ENCODE measurements at regions not wholly inside any gene's neighbourhood (a gene's known extent, or its start where the extent isn't known, plus 50 kb on each side); places are given as distances from the start of the nearest gene placed in this dataset.

GRCh38 chr5:53373451-53374158 is 106.8 kb upstream of the FST start:
- Histone ChIP-seq H3K4me1 (no peaks in the 10 kb centered on the region), H3K27me3 (ENCODE audit: low read depth) (no peaks in the 10 kb centered on the region), H3K4me3 (no peak overlapping the region), H3K36me3 (no peaks in the 10 kb centered on the region), H3K9me3 (replicated peaks) (peaks cover 8% of the 10 kb centered on the region), H3K27ac (replicated peaks) (no peak overlapping the region)
- intact Hi-C loops (cut with micrococcal nuclease) = no loop called here
- no peak for DNase-seq
- TF ChIP-seq, protein P1, sequence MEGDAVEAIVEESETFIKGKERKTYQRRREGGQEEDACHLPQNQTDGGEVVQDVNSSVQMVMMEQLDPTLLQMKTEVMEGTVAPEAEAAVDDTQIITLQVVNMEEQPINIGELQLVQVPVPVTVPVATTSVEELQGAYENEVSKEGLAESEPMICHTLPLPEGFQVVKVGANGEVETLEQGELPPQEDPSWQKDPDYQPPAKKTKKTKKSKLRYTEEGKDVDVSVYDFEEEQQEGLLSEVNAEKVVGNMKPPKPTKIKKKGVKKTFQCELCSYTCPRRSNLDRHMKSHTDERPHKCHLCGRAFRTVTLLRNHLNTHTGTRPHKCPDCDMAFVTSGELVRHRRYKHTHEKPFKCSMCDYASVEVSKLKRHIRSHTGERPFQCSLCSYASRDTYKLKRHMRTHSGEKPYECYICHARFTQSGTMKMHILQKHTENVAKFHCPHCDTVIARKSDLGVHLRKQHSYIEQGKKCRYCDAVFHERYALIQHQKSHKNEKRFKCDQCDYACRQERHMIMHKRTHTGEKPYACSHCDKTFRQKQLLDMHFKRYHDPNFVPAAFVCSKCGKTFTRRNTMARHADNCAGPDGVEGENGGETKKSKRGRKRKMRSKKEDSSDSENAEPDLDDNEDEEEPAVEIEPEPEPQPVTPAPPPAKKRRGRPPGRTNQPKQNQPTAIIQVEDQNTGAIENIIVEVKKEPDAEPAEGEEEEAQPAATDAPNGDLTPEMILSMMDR (IDR thresholded peaks at IDR 0.05; ENCODE audit: borderline replicate concordance) = no peak

DNA sequence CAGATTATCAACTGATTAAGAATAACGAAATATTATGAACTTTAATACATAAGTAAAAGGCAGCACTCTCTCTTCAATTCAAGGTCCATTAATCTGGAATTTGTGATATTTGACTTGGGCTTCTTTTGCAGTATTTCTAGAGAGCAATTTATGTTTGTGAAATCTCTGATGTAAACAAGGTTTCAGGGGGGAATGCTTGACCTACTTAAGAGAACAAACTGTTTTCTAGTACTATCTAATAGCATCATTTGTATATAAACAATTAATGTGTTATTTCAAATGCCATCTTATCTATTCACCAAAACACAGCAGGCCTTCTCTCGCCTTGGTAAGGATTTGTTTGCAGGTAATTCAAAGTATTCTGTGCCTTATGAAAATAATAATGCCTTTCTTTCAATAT is 103.6 kb upstream of the FST start:
- no peak overlapping the region for H3K27ac ChIP-seq (replicated peaks)
- peaks cover 8% of the 10 kb centered on the region for H3K9me3 ChIP-seq (replicated peaks)
- intact Hi-C loops (cut with micrococcal nuclease) = no loop called here
- no peak for DNase-seq
- no peaks in the 10 kb centered on the region for H3K36me3 ChIP-seq
- TF ChIP-seq, protein P1 (IDR thresholded peaks at IDR 0.05; ENCODE audit: borderline replicate concordance) = no peak
- H3K27me3 ChIP-seq (ENCODE audit: low read depth) = no peaks in the 10 kb centered on the region
- H3K4me1 ChIP-seq = no peaks in the 10 kb centered on the region
- H3K4me3 ChIP-seq = no peak overlapping the region

DNA sequence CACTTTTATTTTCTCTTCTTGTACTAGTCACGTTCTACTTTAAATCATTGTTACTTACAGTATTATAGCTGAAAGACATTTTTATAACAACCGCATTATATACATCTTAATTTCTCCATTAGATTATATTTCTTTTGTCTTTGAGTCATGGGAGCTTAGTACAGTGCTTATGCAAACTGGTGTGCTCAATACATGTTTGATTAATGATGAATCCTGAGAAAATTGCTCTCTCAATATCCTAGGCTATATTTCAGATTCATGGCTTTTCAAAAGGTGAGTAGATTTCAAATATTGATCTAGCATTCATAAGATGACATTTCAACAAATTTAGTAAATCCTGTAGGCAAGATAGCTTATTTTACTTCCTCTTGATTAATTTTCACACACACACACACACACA is 102.2 kb upstream of the FST start:
- Histone ChIP-seq H3K4me3 (no peak overlapping the region), H3K4me1 (no peaks in the 10 kb centered on the region), H3K36me3 (no peaks in the 10 kb centered on the region), H3K27ac (replicated peaks) (no peak overlapping the region), H3K27me3 (ENCODE audit: low read depth) (no peaks in the 10 kb centered on the region), H3K9me3 (replicated peaks) (no peaks in the 10 kb centered on the region)
- DNase-seq = no peak
- intact Hi-C loops (cut with micrococcal nuclease) = no loop called here
- TF ChIP-seq, protein P1 (IDR thresholded peaks at IDR 0.05; ENCODE audit: borderline replicate concordance) = no peak

GRCh38 chr5:53378590-53379247 is 101.7 kb upstream of the FST start:
- DNase-seq = no peak
- Histone ChIP-seq H3K36me3 (no peaks in the 10 kb centered on the region), H3K27ac (replicated peaks) (no peak overlapping the region), H3K4me1 (no peaks in the 10 kb centered on the region), H3K27me3 (ENCODE audit: low read depth) (no peaks in the 10 kb centered on the region), H3K4me3 (no peak overlapping the region), H3K9me3 (replicated peaks) (no peaks in the 10 kb centered on the region)
- intact Hi-C loops (cut with micrococcal nuclease) = no loop called here
- TF ChIP-seq, protein P1 (IDR thresholded peaks at IDR 0.05; ENCODE audit: borderline replicate concordance) = no peak

- no peak overlapping the region for H3K4me3 ChIP-seq
Observed at GRCh38 chr5:53386341-53386740, 94.1 kb upstream of the FST start.

More at GRCh38 chr5:53386341-53386740, 94.1 kb upstream of the FST start:
- intact Hi-C loops (cut with micrococcal nuclease) = no loop called here
- Histone ChIP-seq H3K27me3 (ENCODE audit: low read depth) (no peaks in the 10 kb centered on the region), H3K27ac (replicated peaks) (no peak overlapping the region), H3K36me3 (no peaks in the 10 kb centered on the region), H3K9me3 (replicated peaks) (peaks cover 23% of the 10 kb centered on the region), H3K4me1 (no peaks in the 10 kb centered on the region)
- no peak for DNase-seq
- TF ChIP-seq, protein P1 (IDR thresholded peaks at IDR 0.05; ENCODE audit: borderline replicate concordance) = no peak

Data from left ventricle myocardium inferior (tissue), 1 donor.